ENCODE measurements at regions not wholly inside any gene's neighbourhood (a gene's known extent, or its start where the extent isn't known, plus 50 kb on each side); places are given as distances from the start of the nearest gene placed in this dataset.

GRCh38 chr3:176724394-176724759 lies 472.9 kb downstream of the TBL1XR1 start:
- Mint-ChIP-seq H3K27ac (ENCODE audit: unreplicated experiment) (no peak overlapping the region), H3K4me1 (ENCODE audit: low read depth, unreplicated experiment) (peaks cover 2% of the 10 kb centered on the region), H3K36me3 (ENCODE audit: unreplicated experiment) (no peaks in the 10 kb centered on the region), H3K4me3 (ENCODE audit: unreplicated experiment) (no peak overlapping the region), H3K27me3 (ENCODE audit: unreplicated experiment) (no peaks in the 10 kb centered on the region), H3K9me3 (ENCODE audit: unreplicated experiment) (no peaks in the 10 kb centered on the region)
- DNase-seq, result no peak
- TF ChIP-seq CTCF (IDR thresholded peaks at IDR 0.05; ENCODE audit: partially characterized antibody, unreplicated experiment), result no peak

GRCh38 chr3:176723758-176724393 lies 473.4 kb downstream of the TBL1XR1 start:
- no peaks in the 10 kb centered on the region for H3K36me3 Mint-ChIP-seq (ENCODE audit: unreplicated experiment)
- H3K9me3 Mint-ChIP-seq (ENCODE audit: unreplicated experiment), result no peaks in the 10 kb centered on the region
- H3K4me3 Mint-ChIP-seq (ENCODE audit: unreplicated experiment), result no peak overlapping the region
- DNase-seq, result no peak
- TF ChIP-seq CTCF (IDR thresholded peaks at IDR 0.05; ENCODE audit: partially characterized antibody, unreplicated experiment), result no peak
- H3K27ac Mint-ChIP-seq (ENCODE audit: unreplicated experiment), result no peak overlapping the region
- peaks cover 2% of the 10 kb centered on the region for H3K4me1 Mint-ChIP-seq (ENCODE audit: low read depth, unreplicated experiment)
- H3K27me3 Mint-ChIP-seq (ENCODE audit: unreplicated experiment), result no peaks in the 10 kb centered on the region

GRCh38 chr3:176714034-176714433 lies 483.2 kb downstream of the TBL1XR1 start:
- H3K36me3 Mint-ChIP-seq (ENCODE audit: unreplicated experiment), result no peaks in the 10 kb centered on the region
- no peaks in the 10 kb centered on the region for H3K27me3 Mint-ChIP-seq (ENCODE audit: unreplicated experiment)
- no peak overlapping the region for H3K27ac Mint-ChIP-seq (ENCODE audit: unreplicated experiment)

GRCh38 chr3:176712191-176712590 lies 485.1 kb downstream of the TBL1XR1 start:
- Mint-ChIP-seq H3K27me3 (ENCODE audit: unreplicated experiment) (no peaks in the 10 kb centered on the region), H3K9me3 (ENCODE audit: unreplicated experiment) (no peaks in the 10 kb centered on the region), H3K4me3 (ENCODE audit: unreplicated experiment) (no peak overlapping the region), H3K36me3 (ENCODE audit: unreplicated experiment) (no peaks in the 10 kb centered on the region), H3K27ac (ENCODE audit: unreplicated experiment) (no peak overlapping the region), H3K4me1 (ENCODE audit: low read depth, unreplicated experiment) (no peaks in the 10 kb centered on the region)
- no peak for TF ChIP-seq CTCF (IDR thresholded peaks at IDR 0.05; ENCODE audit: partially characterized antibody, unreplicated experiment)
- no peak for DNase-seq

More at GRCh38 chr3:176714034-176714433, 483.2 kb downstream of the TBL1XR1 start:
- no peak for TF ChIP-seq CTCF (IDR thresholded peaks at IDR 0.05; ENCODE audit: partially characterized antibody, unreplicated experiment)
- no peaks in the 10 kb centered on the region for H3K4me1 Mint-ChIP-seq (ENCODE audit: low read depth, unreplicated experiment)
- no peak for DNase-seq
- H3K4me3 Mint-ChIP-seq (ENCODE audit: unreplicated experiment), result no peak overlapping the region
- no peaks in the 10 kb centered on the region for H3K9me3 Mint-ChIP-seq (ENCODE audit: unreplicated experiment)

GRCh38 chr3:176699288-176699687 lies 498.0 kb downstream of the TBL1XR1 start:
- no peaks in the 10 kb centered on the region for H3K9me3 Mint-ChIP-seq (ENCODE audit: unreplicated experiment)
- no peaks in the 10 kb centered on the region for H3K36me3 Mint-ChIP-seq (ENCODE audit: unreplicated experiment)
- TF ChIP-seq CTCF (IDR thresholded peaks at IDR 0.05; ENCODE audit: partially characterized antibody, unreplicated experiment), result no peak
- no peaks in the 10 kb centered on the region for H3K27me3 Mint-ChIP-seq (ENCODE audit: unreplicated experiment)
- no peak for DNase-seq
- H3K27ac Mint-ChIP-seq (ENCODE audit: unreplicated experiment), result no peak overlapping the region
- H3K4me1 Mint-ChIP-seq (ENCODE audit: low read depth, unreplicated experiment), result peaks cover 10% of the 10 kb centered on the region
- no peak overlapping the region for H3K4me3 Mint-ChIP-seq (ENCODE audit: unreplicated experiment)

Data from glutamatergic neuron (in vitro differentiated cells).